HG02884 (cell line): ENCODE measurements at regions not wholly inside any gene's neighbourhood (a gene's known extent, or its start where the extent isn't known, plus 50 kb on each side); places are given as distances from the start of the nearest gene placed in this dataset.
"Not testable (repeated sequence)": the region's sequence is repeated elsewhere in the genome, so short reads cannot be mapped to it uniquely, and the experiment has no call there.

ENCODE experiments used
- ATAC-seq: cut with Tn5 transposase; IDR thresholded peaks from one replicate; pipeline ENCODE4 v1.9.1; 2021; ENCODE audit warnings: mild to moderate bottlenecking, moderate library complexity; ENCODE audit not compliant: unreplicated experiment

DNA sequence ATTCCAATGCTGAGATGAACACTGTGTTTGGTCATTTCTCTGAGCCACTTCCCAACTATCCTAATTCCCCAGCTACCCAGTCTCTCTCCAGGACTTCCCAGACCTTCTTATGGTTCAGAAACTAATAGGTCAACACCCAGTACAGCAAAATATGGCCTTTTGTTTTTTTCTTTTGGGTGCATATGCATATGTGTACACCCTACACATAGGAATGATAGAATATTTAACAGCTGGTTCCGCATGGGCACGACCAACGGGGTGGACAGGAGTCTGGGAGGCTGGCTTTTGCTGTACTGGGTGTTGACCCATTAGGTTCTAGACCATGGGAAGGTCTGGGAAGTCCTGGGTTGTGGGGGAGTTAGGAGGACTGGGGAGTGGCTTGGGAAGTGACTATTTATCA lies 143.9 kb downstream of the MRPS6 start:
- no peak for ATAC-seq

- no peak for ATAC-seq
Observed at GRCh38 chr21:34219334-34220060, 144.3 kb upstream of the KCNE2 start.

GRCh38 chr21:34220556-34221195 lies 143.1 kb upstream of the KCNE2 start:
- no peak for ATAC-seq

- no peak for ATAC-seq
Observed at GRCh38 chr21:34221331-34222030, 142.3 kb upstream of the KCNE2 start.

DNA sequence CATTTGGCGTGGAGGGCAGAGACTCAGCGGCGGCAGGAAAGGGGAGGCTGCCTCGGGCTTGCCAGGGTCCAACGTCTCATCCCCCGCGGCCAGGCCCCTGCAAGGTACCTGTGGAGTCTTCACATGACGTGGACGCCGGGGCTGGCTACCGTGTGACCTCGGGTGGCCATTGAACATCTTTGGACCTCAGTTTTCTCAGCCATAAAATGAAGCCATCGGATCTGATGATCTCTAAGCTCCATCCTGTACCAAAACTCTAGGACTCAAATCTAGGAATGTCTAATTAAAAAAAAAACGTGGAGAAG lies 141.8 kb upstream of the KCNE2 start:
- no peak for ATAC-seq

DNA sequence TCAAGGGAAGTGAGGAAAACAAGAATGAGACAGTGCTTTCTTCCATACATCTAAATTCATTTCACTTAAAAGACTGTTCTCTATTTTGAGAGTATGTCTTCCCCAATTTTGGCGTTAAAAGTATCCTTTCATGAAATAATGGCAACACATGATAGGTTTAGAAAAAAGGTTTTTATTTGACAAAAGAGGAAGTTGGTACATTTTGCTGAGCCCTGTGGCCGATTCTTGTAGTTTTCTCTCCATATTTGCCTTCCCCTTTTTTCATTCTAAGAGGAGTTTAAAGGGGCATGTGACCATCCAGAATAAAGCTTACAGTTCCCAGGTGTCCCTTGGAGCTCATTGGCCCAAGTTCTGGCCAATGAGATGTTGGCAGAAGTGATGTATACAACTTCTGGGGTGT lies 140.4 kb upstream of the KCNE2 start:
- no peak for ATAC-seq

DNA sequence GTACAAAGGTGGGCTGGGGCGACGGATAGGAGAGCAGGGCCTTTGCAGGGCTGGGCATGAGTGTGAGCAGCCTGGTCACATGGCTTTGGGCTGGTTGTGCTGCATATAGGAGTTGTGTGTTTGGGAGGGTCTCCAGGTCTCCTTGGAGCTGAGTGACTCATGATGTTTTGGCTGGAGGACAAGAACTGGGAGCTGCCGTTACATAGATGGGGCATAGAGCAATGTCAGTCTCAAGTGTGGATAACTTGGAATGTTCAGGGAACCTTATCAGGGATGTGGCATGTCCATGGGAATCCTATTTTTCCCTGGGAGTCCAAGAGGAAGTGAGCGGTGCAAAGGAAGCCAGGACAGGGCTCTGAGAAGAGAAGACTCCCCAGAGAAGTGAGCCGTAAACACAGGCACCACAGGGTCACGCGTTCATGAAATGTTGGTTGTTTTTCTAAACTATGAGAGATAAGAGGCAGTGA lies 136.4 kb upstream of the KCNE2 start:
- ATAC-seq, result no peak

GRCh38 chr21:34228792-34229191 lies 135.0 kb upstream of the KCNE2 start:
- ATAC-seq, result no peak

- no peak for ATAC-seq
Observed at GRCh38 chr21:34229353-34229752, 134.5 kb upstream of the KCNE2 start.

DNA sequence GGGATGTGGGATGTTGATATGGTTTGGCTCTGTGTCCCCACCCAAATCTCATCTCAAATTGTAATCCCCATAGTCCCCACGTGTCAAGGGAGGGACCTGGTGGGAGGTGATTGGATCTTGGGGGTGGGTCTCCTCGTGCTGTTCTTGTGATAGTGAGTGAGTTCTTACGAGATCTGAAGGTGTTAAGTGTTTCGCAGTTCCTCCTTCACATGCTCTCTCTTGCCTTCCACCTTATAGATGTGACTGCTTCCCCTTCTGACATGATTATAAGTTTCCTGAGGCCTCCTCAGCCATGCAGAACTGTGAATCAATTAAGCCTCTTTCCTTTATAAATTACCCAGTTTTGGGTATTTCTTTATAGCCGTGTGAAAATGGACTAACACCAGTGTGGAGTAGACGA lies 130.1 kb upstream of the KCNE2 start:
- ATAC-seq, result not testable (repeated sequence)

DNA sequence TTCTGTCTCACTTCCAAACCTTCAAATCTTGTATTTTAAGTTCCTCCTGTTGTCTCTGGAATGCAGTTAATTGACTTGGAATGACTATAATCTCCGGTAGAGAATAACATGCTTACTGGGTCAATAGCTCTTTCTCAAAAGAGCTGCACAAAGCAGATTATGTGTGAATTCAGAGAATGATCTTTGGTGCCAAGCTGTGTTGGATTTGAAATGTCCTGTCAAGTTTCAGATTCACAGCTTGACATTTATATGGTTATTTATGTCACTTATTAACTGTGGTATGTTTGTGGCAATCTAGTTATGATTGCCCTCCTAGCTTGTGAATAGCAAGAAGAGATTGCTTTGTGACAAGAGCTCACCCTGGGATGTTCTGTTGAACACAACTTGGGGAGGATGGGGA lies 128.3 kb upstream of the KCNE2 start:
- no peak for ATAC-seq

- ATAC-seq, result no peak
Observed at GRCh38 chr21:34242973-34243372, 120.8 kb upstream of the KCNE2 start.

GRCh38 chr21:34243562-34243961 lies 120.2 kb upstream of the KCNE2 start:
- ATAC-seq, result no peak

GRCh38 chr21:34252751-34253150 lies 111.1 kb upstream of the KCNE2 start:
- no peak for ATAC-seq

DNA sequence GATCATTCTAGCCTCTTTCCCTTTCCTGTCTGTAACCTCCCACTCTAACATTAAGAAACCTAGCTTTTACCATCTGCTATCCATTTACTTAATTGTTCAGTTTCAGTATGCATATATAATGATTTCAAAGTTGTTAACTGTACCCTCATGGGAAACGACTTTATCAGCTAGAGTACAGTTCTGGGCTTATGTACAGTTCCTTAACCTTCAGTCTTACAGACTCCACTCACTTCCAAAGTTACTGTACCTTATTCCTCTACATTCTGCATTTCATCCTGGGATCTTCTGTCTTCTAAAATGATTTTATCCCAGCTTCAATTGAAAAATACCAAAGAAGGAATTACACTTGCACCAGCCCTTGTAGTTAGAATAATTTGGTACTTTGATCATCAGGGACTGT lies 108.7 kb upstream of the KCNE2 start:
- no peak for ATAC-seq

GRCh38 chr21:34260277-34261008 lies 103.4 kb upstream of the KCNE2 start:
- ATAC-seq, result no peak

DNA sequence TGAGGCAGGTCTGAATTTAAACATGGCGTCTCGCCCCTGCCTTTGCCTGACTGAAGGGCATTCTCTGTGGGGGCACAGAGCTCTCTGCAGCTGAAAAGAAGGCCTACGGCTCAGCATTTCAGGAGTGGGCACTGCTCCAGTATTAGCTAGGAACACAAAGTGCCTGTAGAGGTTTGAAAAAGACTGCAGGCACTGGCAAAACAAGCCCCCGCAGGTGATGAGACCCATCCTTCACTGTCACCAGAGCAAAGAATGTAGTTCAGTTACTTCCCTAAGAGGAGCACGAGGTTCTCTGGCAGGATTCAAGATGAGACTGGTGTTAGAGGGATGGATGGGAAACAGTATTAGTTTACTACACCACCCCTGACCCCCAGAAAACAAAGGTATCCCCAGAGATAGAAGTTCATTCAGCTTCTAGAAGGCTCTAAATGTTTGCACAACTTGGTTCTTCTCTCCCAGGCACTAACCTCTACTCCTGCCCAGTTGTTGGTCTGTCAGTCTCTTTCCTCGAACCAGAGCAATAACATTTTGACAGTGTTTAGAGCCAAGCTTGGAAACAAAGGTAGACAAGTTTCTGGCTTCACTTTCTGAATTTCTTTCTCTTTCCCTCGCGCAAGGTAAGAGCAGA lies 101.9 kb upstream of the KCNE2 start:
- no peak for ATAC-seq

GRCh38 chr21:34262469-34262845 lies 101.3 kb upstream of the KCNE2 start:
- ATAC-seq, result no peak

DNA sequence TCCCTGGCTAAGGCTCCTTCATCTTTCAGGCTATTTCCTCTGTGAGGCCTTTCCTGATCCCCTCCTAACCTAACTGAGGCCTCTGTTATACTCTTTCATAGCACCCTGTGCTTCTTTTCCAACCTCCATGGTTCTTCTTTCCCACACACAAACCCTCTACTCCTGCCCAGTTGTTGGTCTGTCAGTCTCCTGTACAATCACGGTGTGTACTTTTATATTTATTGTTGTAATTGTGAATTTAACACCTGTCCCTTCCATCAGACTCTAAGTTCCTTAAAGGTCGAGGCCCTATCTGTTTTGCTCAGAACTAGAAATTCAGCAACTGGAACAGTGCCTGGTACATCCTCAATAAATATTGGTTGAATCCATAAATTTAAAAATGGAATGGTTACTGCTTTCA lies 100.2 kb upstream of the KCNE2 start:
- ATAC-seq, result no peak

GRCh38 chr21:34266351-34266750 lies 97.5 kb upstream of the KCNE2 start:
- ATAC-seq, result no peak

DNA sequence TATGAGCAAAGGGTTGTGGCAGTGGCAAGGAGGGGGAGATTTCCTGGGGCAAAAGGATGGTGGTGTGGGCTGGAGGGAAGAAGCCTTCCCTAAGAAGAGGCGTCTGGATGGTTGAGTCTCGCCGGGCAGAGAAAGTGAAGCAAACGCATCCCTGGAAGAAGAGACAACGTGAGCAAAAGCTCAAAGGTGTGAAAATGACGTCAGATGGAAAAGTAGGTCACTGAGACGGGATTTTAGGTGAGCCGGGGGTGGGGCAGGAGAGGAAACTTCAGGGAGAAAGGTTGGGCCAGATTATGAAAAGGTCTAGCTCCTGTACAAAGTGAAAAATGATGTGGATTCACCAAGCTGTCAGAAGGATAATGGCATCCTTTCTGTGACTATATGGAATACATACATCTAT lies 95.3 kb upstream of the KCNE2 start:
- ATAC-seq, result no peak
